Hepatocyte (in vitro differentiated cells): ENCODE measurements at regions not wholly inside any gene's neighbourhood (a gene's known extent, or its start where the extent isn't known, plus 50 kb on each side); places are given as distances from the start of the nearest gene placed in this dataset.

Experiments used
- EZH2 ChIP-seq: fragments of 200-600 bp; sonication (generic); IDR thresholded peaks from 2 replicates; pipeline ENCODE4 v1.6.1; 2016; ENCODE audit warnings: antibody characterized with exemption, mild to moderate bottlenecking, borderline replicate concordance
- TF ChIP-seq, protein P1 (sequence below): fragments of 200-600 bp; sonication (generic); IDR thresholded peaks from 2 replicates; pipeline ENCODE4 v1.5.1; 2016; ENCODE audit warnings: antibody characterized with exemption, mild to moderate bottlenecking; ENCODE audit not compliant: poor library complexity

DNA sequence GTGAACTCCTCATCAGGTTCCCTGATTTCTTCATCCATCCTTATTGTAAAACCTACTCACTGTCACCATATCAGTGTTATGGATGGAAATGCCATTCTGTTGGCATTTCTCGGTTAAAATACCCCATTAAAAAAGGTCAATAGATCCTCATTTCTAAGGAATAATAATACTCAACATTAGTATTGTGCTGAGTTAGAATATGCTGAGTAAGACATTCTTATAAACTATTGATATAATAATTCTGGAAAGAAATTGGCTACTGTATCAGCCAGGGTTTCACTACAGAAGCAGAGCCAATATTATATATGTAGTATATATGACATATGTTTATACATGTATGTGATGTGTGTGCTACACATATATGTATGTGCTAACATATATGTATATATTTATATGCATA lies 95.4 kb upstream of the KCNH8 start:
- TF ChIP-seq, protein P1, sequence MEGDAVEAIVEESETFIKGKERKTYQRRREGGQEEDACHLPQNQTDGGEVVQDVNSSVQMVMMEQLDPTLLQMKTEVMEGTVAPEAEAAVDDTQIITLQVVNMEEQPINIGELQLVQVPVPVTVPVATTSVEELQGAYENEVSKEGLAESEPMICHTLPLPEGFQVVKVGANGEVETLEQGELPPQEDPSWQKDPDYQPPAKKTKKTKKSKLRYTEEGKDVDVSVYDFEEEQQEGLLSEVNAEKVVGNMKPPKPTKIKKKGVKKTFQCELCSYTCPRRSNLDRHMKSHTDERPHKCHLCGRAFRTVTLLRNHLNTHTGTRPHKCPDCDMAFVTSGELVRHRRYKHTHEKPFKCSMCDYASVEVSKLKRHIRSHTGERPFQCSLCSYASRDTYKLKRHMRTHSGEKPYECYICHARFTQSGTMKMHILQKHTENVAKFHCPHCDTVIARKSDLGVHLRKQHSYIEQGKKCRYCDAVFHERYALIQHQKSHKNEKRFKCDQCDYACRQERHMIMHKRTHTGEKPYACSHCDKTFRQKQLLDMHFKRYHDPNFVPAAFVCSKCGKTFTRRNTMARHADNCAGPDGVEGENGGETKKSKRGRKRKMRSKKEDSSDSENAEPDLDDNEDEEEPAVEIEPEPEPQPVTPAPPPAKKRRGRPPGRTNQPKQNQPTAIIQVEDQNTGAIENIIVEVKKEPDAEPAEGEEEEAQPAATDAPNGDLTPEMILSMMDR: no peak
- TF ChIP-seq EZH2: no peak
